CD4-positive, alpha-beta memory T cell (primary cell): ENCODE measurements at regions not wholly inside any gene's neighbourhood (a gene's known extent, or its start where the extent isn't known, plus 50 kb on each side); places are given as distances from the start of the nearest gene placed in this dataset.

Source experiments
- CTCF ChIA-PET: fragments of 350-600 bp; sonication (Branson Sonifier 250); formaldehyde crosslinking; loops from one replicate; lab custom pipeline; 2021; ENCODE audit warnings: inconsistent platforms; ENCODE audit not compliant: partially characterized antibody; lab: Charles Lee
- POLR2A ChIA-PET: fragments of 350-600 bp; sonication (Branson Sonifier 250); formaldehyde crosslinking; loops from one replicate; lab custom pipeline; 2021; ENCODE audit not compliant: partially characterized antibody; lab: Charles Lee
- DNase-seq, 5 donors: peaks; one replicate each; pipeline versions ENCODE4 v3.0.0 to v3.0.0-alpha.2; 2020 to 2022; ENCODE audit warnings: mixed read lengths in 1 of 5
- H3K27ac ChIP-seq: one replicate; pipeline ENCODE4 v1.7.0; 2013; ENCODE audit warnings: low read depth, low read length
- H3K27me3 ChIP-seq: 2 replicates; pipeline ENCODE4 v1.7.0; 2013; ENCODE audit warnings: mild to moderate bottlenecking, low read length, moderate library complexity; ENCODE audit not compliant: insufficient read depth
- H3K36me3 ChIP-seq: 2 replicates; pipeline ENCODE4 v1.7.0; 2013; ENCODE audit warnings: mild to moderate bottlenecking, low read length, moderate library complexity; ENCODE audit not compliant: insufficient read depth
- H3K4me1 ChIP-seq: 2 replicates; pipeline ENCODE4 v1.7.0; 2013; ENCODE audit warnings: mild to moderate bottlenecking, low read length, moderate library complexity; ENCODE audit not compliant: insufficient read depth
- H3K4me3 ChIP-seq, 2 donors: one replicate each; pipeline ENCODE4 v1.7.0; 2013; ENCODE audit warnings: low read length in 2 of 2, mild to moderate bottlenecking in 1 of 2
- H3K9me3 ChIP-seq, 2 donors: one replicate each; pipeline ENCODE4 v1.7.0; 2013; ENCODE audit warnings: low read length in 2 of 2, control low read depth in 1 of 2; ENCODE audit not compliant: control insufficient read depth in 1 of 2
- H3K27ac Mint-ChIP-seq, 7 donors: one replicate each; pipeline ENCODE4 v1.8.0; 2020 to 2021; ENCODE audit warnings: mixed read lengths in 7 of 7, mild to moderate bottlenecking in 6 of 7, inconsistent platforms in 3 of 7, moderate library complexity in 3 of 7
- H3K27me3 Mint-ChIP-seq, 2 donors: one replicate each; pipeline ENCODE4 v1.8.0; 2020 to 2021; ENCODE audit warnings: mixed read lengths in 2 of 2
- H3K36me3 Mint-ChIP-seq, 2 donors: one replicate each; pipeline ENCODE4 v1.8.0; 2020 to 2021; ENCODE audit warnings: mixed read lengths in 2 of 2, inconsistent platforms in 1 of 2, mild to moderate bottlenecking in 1 of 2
- H3K4me1 Mint-ChIP-seq, 4 donors: one replicate each; pipeline ENCODE4 v1.8.0; 2020 to 2021; ENCODE audit warnings: mixed read lengths in 4 of 4, mild to moderate bottlenecking in 1 of 4
- H3K4me3 Mint-ChIP-seq, 8 donors: one replicate each; pipeline ENCODE4 v1.8.0; 2020 to 2021; ENCODE audit warnings: mixed read lengths in 8 of 8, mild to moderate bottlenecking in 7 of 8, moderate library complexity in 6 of 8, inconsistent platforms in 3 of 8
- H3K9me3 Mint-ChIP-seq, 8 donors: one replicate each; pipeline ENCODE4 v1.8.0; 2020 to 2021; ENCODE audit warnings: mixed read lengths in 8 of 8, mild to moderate bottlenecking in 5 of 8, inconsistent platforms in 3 of 8, moderate library complexity in 1 of 8
- intact Hi-C: fragments of 100-400 bp; cut with micrococcal nuclease; formaldehyde crosslinking; loops from one replicate; pipeline ENCODE4 v1.15.1; 2023

DNA sequence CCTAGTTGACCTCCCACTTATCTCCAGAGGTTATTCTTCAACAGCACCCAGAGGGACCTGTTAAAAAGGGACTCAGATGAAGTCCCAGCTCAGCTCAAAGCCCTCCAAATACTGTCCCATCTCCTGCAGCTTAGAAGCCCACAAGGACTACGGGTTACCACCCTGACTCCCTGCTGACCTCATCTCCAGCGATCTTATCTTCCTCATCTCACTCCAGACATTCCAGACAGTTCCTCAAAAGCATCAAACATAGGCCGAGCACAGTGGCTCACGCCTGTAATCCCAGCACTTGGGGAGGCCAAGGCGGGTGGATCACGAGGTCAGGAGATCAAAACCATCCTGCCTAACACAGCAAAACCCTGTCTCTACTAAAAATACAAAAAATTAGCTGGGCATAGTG is 263.8 kb upstream of the TLE4 start:
- DNase-seq, result no peak
- peaks cover 0 to 3% of the 10 kb centered on the region in 2 donors for H3K27me3 Mint-ChIP-seq
- H3K27me3 ChIP-seq, result no peaks in the 10 kb centered on the region
- H3K27ac Mint-ChIP-seq, result no peak overlapping the region
- no peak overlapping the region for H3K27ac ChIP-seq
- H3K4me3 ChIP-seq, result no peak overlapping the region
- no peaks in the 10 kb centered on the region for H3K9me3 Mint-ChIP-seq
- ChIA-PET POLR2A (no interaction called here), CTCF (no interaction called here)
- intact Hi-C loops, result no loop called here
- H3K4me3 Mint-ChIP-seq, result no peak overlapping the region
- no peaks in the 10 kb centered on the region for H3K36me3 Mint-ChIP-seq
- no peaks in the 10 kb centered on the region for H3K36me3 ChIP-seq
- H3K9me3 ChIP-seq, result no peaks in the 10 kb centered on the region
- no peaks in the 10 kb centered on the region for H3K4me1 Mint-ChIP-seq
- no peaks in the 10 kb centered on the region for H3K4me1 ChIP-seq

DNA sequence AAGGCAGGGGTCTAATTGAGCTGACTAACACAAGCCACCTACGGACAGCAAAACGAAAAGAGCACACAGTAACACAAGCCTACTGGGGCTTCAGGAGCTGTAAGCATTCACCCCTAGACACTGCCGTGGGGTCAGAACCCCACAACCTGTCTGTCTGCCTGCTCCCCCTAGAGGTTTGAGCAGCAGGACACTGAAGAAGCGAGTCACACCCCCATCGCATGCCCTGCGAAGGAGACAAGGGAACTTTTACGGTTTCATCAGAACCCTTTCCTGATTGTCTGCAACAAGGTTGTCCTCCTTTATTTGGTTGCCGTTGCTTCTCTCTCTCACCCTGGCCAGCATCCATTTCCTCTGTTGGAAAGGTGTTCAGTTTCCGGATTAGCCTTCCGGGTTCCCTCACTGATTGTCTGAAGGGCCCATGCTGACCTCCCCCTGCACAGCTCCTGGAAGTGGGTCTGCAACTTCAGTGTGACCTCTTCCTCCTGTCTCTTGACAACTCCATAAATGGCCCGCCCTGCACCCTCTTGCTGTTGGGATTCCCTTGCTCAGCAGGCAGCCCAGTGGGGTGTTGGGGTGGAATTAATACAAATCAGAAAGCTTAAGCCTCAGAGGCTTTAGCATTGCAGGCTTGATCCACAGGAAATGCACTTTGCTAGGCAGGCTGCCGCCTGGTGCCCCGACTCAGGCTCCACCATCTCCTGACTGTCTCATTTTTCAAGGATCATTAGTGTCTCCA is 258.9 kb upstream of the TLE4 start:
- intact Hi-C loops, result no loop called here
- Histone ChIP-seq H3K9me3 (no peaks in the 10 kb centered on the region), H3K4me1 (no peaks in the 10 kb centered on the region), H3K27me3 (no peaks in the 10 kb centered on the region), H3K4me3 (no peak overlapping the region), H3K36me3 (no peaks in the 10 kb centered on the region), H3K27ac (no peak overlapping the region)
- Mint-ChIP-seq H3K9me3 (peaks cover 0 to 2% (median 0%) of the 10 kb centered on the region in 8 donors), H3K27me3 (peaks cover 4 to 6% of the 10 kb centered on the region in 2 donors), H3K4me3 (no peak overlapping the region), H3K4me1 (no peaks in the 10 kb centered on the region), H3K36me3 (no peaks in the 10 kb centered on the region), H3K27ac (no peak overlapping the region)
- no peak for DNase-seq
- ChIA-PET POLR2A (no interaction called here), CTCF (no interaction called here)

DNA sequence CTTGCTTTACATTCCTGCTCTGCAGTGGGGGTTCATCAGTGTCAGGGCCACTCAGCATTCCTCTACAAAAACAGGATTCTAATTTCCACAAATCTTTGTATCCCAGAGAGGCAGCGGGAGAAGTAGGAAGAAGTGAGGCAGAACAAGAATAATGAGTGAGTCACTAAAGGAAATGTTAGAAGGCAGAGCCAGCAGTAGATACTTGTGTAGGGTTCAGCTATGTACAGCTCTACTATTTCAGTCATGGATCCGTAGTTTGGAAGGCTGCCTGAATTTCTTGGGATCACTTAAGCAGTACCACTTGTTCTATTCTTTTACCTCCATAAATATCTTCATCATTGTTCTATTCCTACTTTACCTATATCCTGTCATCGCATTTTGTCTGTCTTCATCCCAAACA is 246.3 kb upstream of the TLE4 start:
- H3K27me3 Mint-ChIP-seq, result no peaks in the 10 kb centered on the region
- H3K4me1 Mint-ChIP-seq, result no peaks in the 10 kb centered on the region
- DNase-seq, result no peak
- Histone ChIP-seq H3K27me3 (no peaks in the 10 kb centered on the region), H3K36me3 (no peaks in the 10 kb centered on the region), H3K9me3 (no peaks in the 10 kb centered on the region), H3K4me3 (no peak overlapping the region), H3K4me1 (no peaks in the 10 kb centered on the region), H3K27ac (no peak overlapping the region)
- H3K9me3 Mint-ChIP-seq, result peaks cover 0 to 5% (median 0%) of the 10 kb centered on the region in 8 donors
- intact Hi-C loops, result no loop called here
- no peak overlapping the region for H3K27ac Mint-ChIP-seq
- H3K36me3 Mint-ChIP-seq, result no peaks in the 10 kb centered on the region
- ChIA-PET POLR2A (no interaction called here), CTCF (no interaction called here)
- H3K4me3 Mint-ChIP-seq, result no peak overlapping the region

DNA sequence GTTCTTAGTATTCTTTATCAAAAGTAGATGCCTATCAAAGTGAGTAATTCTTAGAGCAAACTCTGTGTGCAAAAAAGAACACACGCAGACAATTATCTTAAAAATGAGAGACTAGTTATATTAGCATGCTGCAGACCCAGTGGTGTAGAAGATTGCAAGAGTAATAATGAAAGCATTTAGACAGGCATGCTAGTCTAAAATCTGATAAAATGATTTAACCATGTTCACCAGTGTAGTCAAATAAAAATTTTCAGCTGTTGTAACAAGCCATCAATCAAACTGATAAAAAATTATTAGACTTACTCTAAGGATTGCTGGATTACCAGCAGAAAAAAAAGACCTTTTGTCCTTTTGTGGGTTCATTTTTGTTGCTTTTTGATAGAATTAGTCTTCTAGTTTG is 241.9 kb upstream of the TLE4 start:
- Mint-ChIP-seq H3K27ac (no peak overlapping the region), H3K9me3 (peaks cover 0 to 3% (median 0%) of the 10 kb centered on the region in 8 donors)
- intact Hi-C loops, result no loop called here

DNA sequence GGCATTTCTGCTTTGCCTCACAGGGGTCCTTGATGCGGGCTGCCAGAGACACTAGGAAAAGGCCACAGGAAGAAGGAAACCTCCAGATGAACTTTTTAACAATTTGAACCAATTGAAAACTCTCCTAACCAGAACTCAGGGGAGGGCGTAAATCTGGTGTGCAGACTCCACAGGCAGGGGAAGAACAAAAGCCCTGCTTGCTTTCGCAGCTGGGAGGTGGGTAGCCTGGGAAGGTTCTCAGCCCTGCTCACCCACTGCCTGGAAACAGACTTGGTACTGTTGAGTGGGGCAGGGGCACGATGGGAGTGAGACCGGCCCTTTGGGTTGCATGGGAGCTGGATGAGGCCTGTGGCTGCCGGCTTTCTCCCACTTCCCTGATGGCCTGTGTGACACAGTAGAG is 237.8 kb upstream of the TLE4 start:
- Histone ChIP-seq H3K4me3 (no peak overlapping the region), H3K9me3 (no peaks in the 10 kb centered on the region), H3K27me3 (no peaks in the 10 kb centered on the region), H3K27ac (no peak overlapping the region), H3K36me3 (no peaks in the 10 kb centered on the region), H3K4me1 (no peaks in the 10 kb centered on the region)
- ChIA-PET CTCF (no interaction called here), POLR2A (no interaction called here)
- DNase-seq, result no peak
- H3K27ac Mint-ChIP-seq, result no peak overlapping the region
- intact Hi-C loops, result no loop called here
- H3K4me1 Mint-ChIP-seq, result no peaks in the 10 kb centered on the region
- no peaks in the 10 kb centered on the region for H3K36me3 Mint-ChIP-seq
- H3K9me3 Mint-ChIP-seq, result peaks cover 0 to 10% (median 7%) of the 10 kb centered on the region in 8 donors
- H3K4me3 Mint-ChIP-seq, result no peak overlapping the region
- H3K27me3 Mint-ChIP-seq, result peaks cover 0 to 2% of the 10 kb centered on the region in 2 donors

More for the DNA sequence above, 241.9 kb upstream of the TLE4 start:
- H3K4me3 Mint-ChIP-seq, result no peak overlapping the region
- H3K4me1 ChIP-seq, result no peaks in the 10 kb centered on the region
- H3K27me3 Mint-ChIP-seq, result no peaks in the 10 kb centered on the region
- H3K4me3 ChIP-seq, result no peak overlapping the region
- ChIA-PET CTCF (no interaction called here), POLR2A (no interaction called here)
- H3K36me3 ChIP-seq, result no peaks in the 10 kb centered on the region
- no peaks in the 10 kb centered on the region for H3K27me3 ChIP-seq
- DNase-seq, result no peak
- H3K9me3 ChIP-seq, result no peaks in the 10 kb centered on the region
- H3K4me1 Mint-ChIP-seq, result no peaks in the 10 kb centered on the region
- no peaks in the 10 kb centered on the region for H3K36me3 Mint-ChIP-seq
- no peak overlapping the region for H3K27ac ChIP-seq

DNA sequence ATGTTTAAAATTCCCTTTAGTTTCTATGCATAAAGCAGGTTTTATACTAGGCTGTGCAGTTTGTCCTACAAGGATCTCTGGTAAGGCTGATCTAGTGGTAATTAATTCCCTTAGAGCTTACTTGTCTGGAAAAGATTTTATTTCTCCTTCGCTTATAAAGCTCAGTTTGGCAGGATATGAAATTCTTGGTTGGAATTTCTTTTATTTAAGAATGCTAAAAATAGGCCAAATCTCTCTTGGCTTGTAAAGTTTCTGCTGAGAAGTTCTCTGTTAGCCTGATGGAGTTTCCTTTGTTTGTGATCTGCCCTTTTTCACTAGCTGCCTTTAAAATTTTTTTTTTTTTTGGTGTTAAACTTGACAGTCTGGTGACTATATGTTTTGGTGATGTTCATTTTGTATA is 237.1 kb upstream of the TLE4 start:
- DNase-seq, result no peak

DNA sequence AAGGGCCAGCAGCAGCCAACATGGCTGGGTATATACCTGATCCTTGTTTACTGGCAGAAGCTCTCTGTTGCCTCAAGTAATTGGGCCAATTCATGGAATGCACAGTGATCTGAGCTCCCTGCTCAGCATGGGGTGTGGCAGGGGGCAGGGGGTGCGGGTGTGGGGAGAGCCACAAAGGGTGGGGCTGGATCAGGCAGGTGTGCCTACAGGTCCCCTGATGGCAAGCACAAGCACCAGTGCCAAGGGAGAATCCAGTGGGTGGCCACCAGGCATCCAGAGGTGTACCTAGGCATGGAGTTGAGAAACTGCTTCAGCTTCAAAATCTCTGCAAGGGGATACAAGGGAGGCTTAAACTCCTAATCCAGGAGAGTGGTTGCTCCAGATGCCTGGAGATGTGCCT is 235.8 kb upstream of the TLE4 start:
- POLR2A ChIA-PET, result no interaction called here
- Histone ChIP-seq H3K9me3 (no peaks in the 10 kb centered on the region), H3K27ac (no peak overlapping the region), H3K4me1 (no peaks in the 10 kb centered on the region), H3K27me3 (no peaks in the 10 kb centered on the region), H3K4me3 (no peak overlapping the region), H3K36me3 (no peaks in the 10 kb centered on the region)
- intact Hi-C loops, result no loop called here
- Mint-ChIP-seq H3K9me3 (peaks cover 0 to 10% (median 7%) of the 10 kb centered on the region in 8 donors), H3K27ac (no peak overlapping the region), H3K27me3 (peaks cover 2 to 3% of the 10 kb centered on the region in 2 donors), H3K4me1 (no peaks in the 10 kb centered on the region), H3K4me3 (no peak overlapping the region), H3K36me3 (no peaks in the 10 kb centered on the region)
- DNase-seq, result no peak
- CTCF ChIA-PET, result no interaction called here

More for the DNA sequence above, 237.1 kb upstream of the TLE4 start:
- Mint-ChIP-seq H3K27ac (no peak overlapping the region), H3K4me1 (no peaks in the 10 kb centered on the region), H3K27me3 (peaks cover 0 to 2% of the 10 kb centered on the region in 2 donors), H3K36me3 (no peaks in the 10 kb centered on the region), H3K4me3 (no peak overlapping the region), H3K9me3 (peaks cover 0 to 10% (median 7%) of the 10 kb centered on the region in 8 donors)
- no peaks in the 10 kb centered on the region for H3K36me3 ChIP-seq
- no peak overlapping the region for H3K4me3 ChIP-seq
- H3K4me1 ChIP-seq, result no peaks in the 10 kb centered on the region
- intact Hi-C loops, result no loop called here
- H3K27ac ChIP-seq, result no peak overlapping the region
- ChIA-PET POLR2A (no interaction called here), CTCF (no interaction called here)
- H3K27me3 ChIP-seq, result no peaks in the 10 kb centered on the region
- H3K9me3 ChIP-seq, result no peaks in the 10 kb centered on the region
